HL-60 (cell line): ENCODE measurements at regions not wholly inside any gene's neighbourhood (a gene's known extent, or its start where the extent isn't known, plus 50 kb on each side); places are given as distances from the start of the nearest gene placed in this dataset.

Experiments
- DNase-seq, 2 experiments: peaks; one replicate each; pipeline ENCODE4 v3.0.0-alpha.2; 2010 to 2020; ENCODE audit warnings: low read depth in 1 of 2, low spot score in 1 of 2
- H3K27ac ChIP-seq: fragments of 250-450 bp; sonication (Bioruptor Pico); replicated peaks from 2 replicates; pipeline ENCODE4 v1.5.1; 2020; ENCODE audit warnings: mild to moderate bottlenecking, moderate library complexity
- H3K27me3 ChIP-seq: fragments of 250-450 bp; sonication (Bioruptor Pico); 2 replicates; pipeline ENCODE4 v1.5.1; 2021; ENCODE audit warnings: mild to moderate bottlenecking, moderate library complexity; ENCODE audit not compliant: insufficient read depth, poor library complexity, severe bottlenecking
- H3K4me3 ChIP-seq: replicated peaks from 2 replicates; pipeline ENCODE4 v1.5.1; 2011; ENCODE audit warnings: mild to moderate bottlenecking, control low read depth, low read length; ENCODE audit not compliant: insufficient read depth
- CTCF ChIP-seq: IDR thresholded peaks from one replicate; pipeline ENCODE4 v1.5.1; 2011; ENCODE audit warnings: low read length, control low read depth, inconsistent platforms; ENCODE audit not compliant: insufficient read depth
- GABPA ChIP-seq: IDR thresholded peaks from 2 replicates; pipeline ENCODE4 v1.6.1; 2012; ENCODE audit warnings: low read depth
- POLR2AphosphoS5 ChIP-seq: IDR thresholded peaks from 2 replicates; pipeline ENCODE4 v1.6.1; 2012; ENCODE audit warnings: low read depth
- REST ChIP-seq: IDR thresholded peaks from 2 replicates; pipeline ENCODE4 v1.6.1; 2012; ENCODE audit warnings: low read depth; ENCODE audit not compliant: insufficient replicate concordance
- SPI1 ChIP-seq: IDR thresholded peaks from 2 replicates; pipeline ENCODE4 v1.6.1; 2012; ENCODE audit warnings: low read depth, mild to moderate bottlenecking, borderline replicate concordance

GRCh38 chr9:23467276-23467675, 358.8 kb downstream of the ELAVL2 start:
- no peaks in the 10 kb centered on the region for H3K27me3 ChIP-seq
- no peak overlapping the region for H3K4me3 ChIP-seq
- TF ChIP-seq GABPA, result no peak
- TF ChIP-seq SPI1, result no peak
- TF ChIP-seq POLR2AphosphoS5, result no peak
- TF ChIP-seq REST, result no peak
- no peak for TF ChIP-seq CTCF
- no peak overlapping the region for H3K27ac ChIP-seq
- DNase-seq, result no peak

GRCh38 chr9:23477908-23478307, 348.1 kb downstream of the ELAVL2 start:
- DNase-seq, result no peak
- H3K27ac ChIP-seq, result no peak overlapping the region
- no peaks in the 10 kb centered on the region for H3K27me3 ChIP-seq
- TF ChIP-seq POLR2AphosphoS5 (no peak), GABPA (no peak), REST (no peak), SPI1 (no peak), CTCF (no peak)
- H3K4me3 ChIP-seq, result no peak overlapping the region

GRCh38 chr9:23483566-23483965, 342.5 kb downstream of the ELAVL2 start:
- DNase-seq, result no peak
- Histone ChIP-seq H3K4me3 (no peak overlapping the region), H3K27me3 (no peaks in the 10 kb centered on the region), H3K27ac (no peak overlapping the region)
- TF ChIP-seq CTCF, result no peak

- H3K27me3 ChIP-seq, result no peaks in the 10 kb centered on the region
- no peak for DNase-seq
- no peak for TF ChIP-seq POLR2AphosphoS5
- TF ChIP-seq SPI1, result no peak
- TF ChIP-seq GABPA, result no peak
- no peak for TF ChIP-seq REST
- TF ChIP-seq CTCF, result no peak
- H3K4me3 ChIP-seq, result no peak overlapping the region
- H3K27ac ChIP-seq, result no peak overlapping the region
Measured at GRCh38 chr9:23492126-23493002, 333.7 kb downstream of the ELAVL2 start.
